ENCODE measurements at regions not wholly inside any gene's neighbourhood (a gene's known extent, or its start where the extent isn't known, plus 50 kb on each side); places are given as distances from the start of the nearest gene placed in this dataset.

DNA sequence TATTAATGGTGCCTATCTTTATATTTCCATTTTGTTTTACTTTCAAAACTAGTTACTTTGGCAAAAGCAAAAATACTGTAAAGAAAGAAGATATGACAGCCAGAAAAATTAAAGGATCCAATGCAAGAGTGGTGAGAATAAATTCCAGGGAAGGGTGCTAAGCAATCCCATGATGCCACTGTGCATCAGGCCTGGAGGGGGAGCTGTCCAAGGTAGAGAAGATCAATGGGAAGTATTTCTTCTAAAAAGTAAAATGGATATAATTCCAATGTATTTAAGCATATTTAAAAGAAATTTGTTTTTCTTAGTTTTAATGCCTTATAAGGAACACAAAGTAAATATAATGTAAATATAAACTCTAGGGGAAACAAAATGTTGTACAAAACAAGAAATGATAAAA lies 1382.2 kb upstream of the B3GALT2 start:
- Histone ChIP-seq H3K27ac (no peak overlapping the region), H3K4me1 (replicated peaks) (no peaks in the 10 kb centered on the region), H3K27me3 (replicated peaks) (no peaks in the 10 kb centered on the region), H3K4me3 (no peak overlapping the region), H3K9me3 (replicated peaks) (0 out of 2 replicates have a peak, but pooled peaks cover 3% of the 10 kb centered on the region), H3K36me3 (no peaks in the 10 kb centered on the region)
- no peak for DNase-seq (ENCODE audit: low read depth in 1 of 2, low spot score in 2 of 2)

- no peaks in the 10 kb centered on the region for H3K9me3 ChIP-seq (replicated peaks)
- no peaks in the 10 kb centered on the region for H3K27me3 ChIP-seq (replicated peaks)
- DNase-seq (ENCODE audit: low read depth in 1 of 2, low spot score in 2 of 2): no peak
- no peaks in the 10 kb centered on the region for H3K4me1 ChIP-seq (replicated peaks)
- H3K4me3 ChIP-seq: no peak overlapping the region
- no peak overlapping the region for H3K27ac ChIP-seq
- no peaks in the 10 kb centered on the region for H3K36me3 ChIP-seq
Measured at GRCh38 chr1:194548071-194548470, 1361.7 kb upstream of the B3GALT2 start.

DNA sequence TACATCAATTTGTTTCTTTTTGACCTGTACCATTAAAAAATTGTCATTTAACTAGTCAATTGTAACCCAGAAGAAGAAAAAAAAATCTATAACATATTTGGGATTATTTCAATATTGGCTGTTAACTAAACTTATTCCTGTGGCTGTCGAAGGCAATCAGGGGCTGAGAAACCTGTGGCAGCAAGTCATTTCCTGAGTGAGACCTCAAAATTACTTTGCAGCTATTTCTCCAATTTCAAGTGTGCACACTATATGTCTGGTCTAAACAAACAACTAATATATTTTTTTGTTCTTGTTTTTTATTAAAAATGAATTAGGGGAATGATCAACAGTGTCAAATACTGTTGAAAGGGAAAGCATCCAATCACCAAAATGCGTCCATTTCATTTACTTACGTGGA lies 1357.6 kb upstream of the B3GALT2 start:
- Histone ChIP-seq H3K27ac (no peak overlapping the region), H3K9me3 (replicated peaks) (no peaks in the 10 kb centered on the region), H3K27me3 (replicated peaks) (no peaks in the 10 kb centered on the region), H3K36me3 (no peaks in the 10 kb centered on the region), H3K4me3 (no peak overlapping the region), H3K4me1 (replicated peaks) (no peaks in the 10 kb centered on the region)
- no peak for DNase-seq (ENCODE audit: low read depth in 1 of 2, low spot score in 2 of 2)

GRCh38 chr1:194538453-194538852 lies 1352.0 kb upstream of the B3GALT2 start:
- Histone ChIP-seq H3K27me3 (replicated peaks) (no peaks in the 10 kb centered on the region), H3K27ac (no peak overlapping the region), H3K9me3 (replicated peaks) (0 out of 2 replicates have a peak, but pooled peaks cover 3% of the 10 kb centered on the region), H3K4me1 (replicated peaks) (no peaks in the 10 kb centered on the region), H3K4me3 (no peak overlapping the region), H3K36me3 (no peaks in the 10 kb centered on the region)
- DNase-seq (ENCODE audit: low read depth in 1 of 2, low spot score in 2 of 2): no peak

- 0 out of 2 replicates have a peak, but pooled peaks cover 3% of the 10 kb centered on the region for H3K9me3 ChIP-seq (replicated peaks)
- no peak overlapping the region for H3K27ac ChIP-seq
- H3K4me3 ChIP-seq: no peak overlapping the region
- H3K27me3 ChIP-seq (replicated peaks): no peaks in the 10 kb centered on the region
- DNase-seq (ENCODE audit: low read depth in 1 of 2, low spot score in 2 of 2): no peak
- H3K4me1 ChIP-seq (replicated peaks): no peaks in the 10 kb centered on the region
- H3K36me3 ChIP-seq: no peaks in the 10 kb centered on the region
Measured at GRCh38 chr1:194537521-194537920, 1351.1 kb upstream of the B3GALT2 start.

- no peak for DNase-seq (ENCODE audit: low read depth in 1 of 2, low spot score in 2 of 2)
- Histone ChIP-seq H3K9me3 (replicated peaks) (0 out of 2 replicates have a peak, but pooled peaks cover 3% of the 10 kb centered on the region), H3K4me3 (no peak overlapping the region), H3K4me1 (replicated peaks) (no peaks in the 10 kb centered on the region), H3K36me3 (no peaks in the 10 kb centered on the region), H3K27ac (no peak overlapping the region), H3K27me3 (replicated peaks) (no peaks in the 10 kb centered on the region)
Measured at GRCh38 chr1:194535369-194535768, 1349.0 kb upstream of the B3GALT2 start.

- Histone ChIP-seq H3K4me3 (no peak overlapping the region), H3K9me3 (replicated peaks) (0 out of 2 replicates have a peak, but pooled peaks cover 3% of the 10 kb centered on the region), H3K36me3 (no peaks in the 10 kb centered on the region), H3K4me1 (replicated peaks) (no peaks in the 10 kb centered on the region), H3K27ac (no peak overlapping the region), H3K27me3 (replicated peaks) (no peaks in the 10 kb centered on the region)
- DNase-seq (ENCODE audit: low read depth in 1 of 2, low spot score in 2 of 2): no peak
Measured at GRCh38 chr1:194534784-194535183, 1348.4 kb upstream of the B3GALT2 start.

DNA sequence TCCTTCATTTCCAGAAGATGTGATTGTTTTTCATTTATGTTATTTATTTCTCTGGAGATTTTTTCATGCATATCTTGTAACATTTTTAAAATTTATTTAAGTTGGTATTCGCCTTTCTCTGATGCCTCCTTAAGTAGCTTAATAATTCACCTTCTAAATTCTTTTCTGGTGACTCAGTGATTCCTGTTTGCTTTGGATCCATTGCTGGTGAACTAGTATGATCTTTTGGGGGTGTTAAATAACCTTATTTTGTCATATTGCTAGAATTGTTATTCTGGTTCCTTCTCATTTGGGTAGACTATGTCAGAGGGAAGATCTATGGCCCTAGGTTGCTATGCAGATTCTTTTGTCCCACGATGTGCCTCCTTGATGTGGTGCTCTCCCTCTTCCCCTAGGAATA lies 1347.2 kb upstream of the B3GALT2 start:
- no peak for DNase-seq (ENCODE audit: low read depth in 1 of 2, low spot score in 2 of 2)
- Histone ChIP-seq H3K36me3 (no peaks in the 10 kb centered on the region), H3K9me3 (replicated peaks) (0 out of 2 replicates have a peak, but pooled peaks cover 3% of the 10 kb centered on the region), H3K27ac (no peak overlapping the region), H3K4me3 (no peak overlapping the region), H3K4me1 (replicated peaks) (no peaks in the 10 kb centered on the region), H3K27me3 (replicated peaks) (no peaks in the 10 kb centered on the region)

DNA sequence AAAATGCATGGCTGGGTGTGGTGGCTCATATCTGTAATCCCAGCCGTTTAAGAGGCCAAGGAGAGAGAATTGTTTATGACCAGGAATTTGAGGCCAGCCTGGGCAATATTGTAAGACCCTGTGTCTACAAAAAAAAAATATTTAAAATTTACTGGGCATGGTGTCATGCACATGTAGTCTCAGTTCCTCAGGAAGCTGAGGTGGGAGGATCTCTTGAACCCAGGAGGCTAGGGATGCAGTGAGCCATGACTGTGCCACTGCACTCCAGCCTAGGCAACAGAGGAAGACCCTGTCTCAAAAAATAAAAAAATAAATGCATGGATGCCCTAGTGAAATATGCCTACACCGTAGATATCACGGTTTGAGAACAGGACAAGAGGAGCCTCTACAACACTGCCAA lies 1331.2 kb upstream of the B3GALT2 start:
- H3K36me3 ChIP-seq: no peaks in the 10 kb centered on the region
- H3K4me1 ChIP-seq (replicated peaks): no peaks in the 10 kb centered on the region
- DNase-seq (ENCODE audit: low read depth in 1 of 2, low spot score in 2 of 2): no peak
- no peak overlapping the region for H3K4me3 ChIP-seq
- no peaks in the 10 kb centered on the region for H3K9me3 ChIP-seq (replicated peaks)
- no peaks in the 10 kb centered on the region for H3K27me3 ChIP-seq (replicated peaks)
- no peak overlapping the region for H3K27ac ChIP-seq

DNA sequence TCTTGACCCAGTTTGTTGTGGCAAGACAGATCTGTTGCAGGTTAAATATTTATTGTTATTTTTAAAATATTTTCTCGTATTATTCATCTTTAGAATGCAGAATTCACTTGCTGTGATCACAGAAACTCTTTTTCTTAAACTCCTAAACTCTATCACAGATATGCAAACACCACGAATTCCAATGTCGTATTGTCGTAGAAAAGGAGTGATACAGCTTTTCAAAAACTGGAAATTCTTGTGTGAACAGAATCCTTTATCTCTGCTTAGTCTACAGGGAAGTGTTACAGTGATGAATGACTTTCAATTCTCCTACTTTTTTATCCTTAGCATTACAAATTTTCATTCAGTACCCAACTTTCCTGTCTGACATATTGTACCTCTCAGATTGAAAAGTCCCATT lies 1329.5 kb upstream of the B3GALT2 start:
- no peaks in the 10 kb centered on the region for H3K4me1 ChIP-seq (replicated peaks)
- no peaks in the 10 kb centered on the region for H3K36me3 ChIP-seq
- no peaks in the 10 kb centered on the region for H3K27me3 ChIP-seq (replicated peaks)
- no peak overlapping the region for H3K27ac ChIP-seq
- no peaks in the 10 kb centered on the region for H3K9me3 ChIP-seq (replicated peaks)
- no peak overlapping the region for H3K4me3 ChIP-seq
- DNase-seq (ENCODE audit: low read depth in 1 of 2, low spot score in 2 of 2): no peak

GRCh38 chr1:194512957-194513356 lies 1326.5 kb upstream of the B3GALT2 start:
- no peaks in the 10 kb centered on the region for H3K9me3 ChIP-seq (replicated peaks)
- H3K36me3 ChIP-seq: no peaks in the 10 kb centered on the region
- no peak overlapping the region for H3K4me3 ChIP-seq
- DNase-seq (ENCODE audit: low read depth in 1 of 2, low spot score in 2 of 2): no peak
- H3K4me1 ChIP-seq (replicated peaks): no peaks in the 10 kb centered on the region
- no peak overlapping the region for H3K27ac ChIP-seq
- no peaks in the 10 kb centered on the region for H3K27me3 ChIP-seq (replicated peaks)

DNA sequence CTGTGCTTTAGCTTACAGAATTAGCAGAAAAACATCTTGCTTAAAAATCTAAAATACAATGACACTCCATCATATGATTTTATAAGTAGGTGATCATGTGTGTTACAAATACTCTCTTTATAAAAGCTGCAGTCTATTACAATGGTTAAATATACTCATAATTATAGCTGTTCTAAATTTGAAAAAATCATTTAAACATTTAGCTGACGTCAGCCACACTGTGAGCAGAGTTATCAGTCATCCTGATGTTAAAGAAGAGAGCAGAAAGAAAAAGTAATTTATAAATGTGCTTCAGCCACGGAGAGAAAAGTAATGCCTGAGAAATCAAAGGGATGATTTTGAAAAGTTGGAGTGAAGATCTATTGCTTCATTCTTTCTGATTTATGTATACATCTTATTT lies 1325.9 kb upstream of the B3GALT2 start:
- no peak overlapping the region for H3K27ac ChIP-seq
- H3K4me3 ChIP-seq: no peak overlapping the region
- H3K9me3 ChIP-seq (replicated peaks): no peaks in the 10 kb centered on the region
- no peaks in the 10 kb centered on the region for H3K36me3 ChIP-seq
- DNase-seq (ENCODE audit: low read depth in 1 of 2, low spot score in 2 of 2): no peak
- H3K4me1 ChIP-seq (replicated peaks): no peaks in the 10 kb centered on the region
- no peaks in the 10 kb centered on the region for H3K27me3 ChIP-seq (replicated peaks)

DNA sequence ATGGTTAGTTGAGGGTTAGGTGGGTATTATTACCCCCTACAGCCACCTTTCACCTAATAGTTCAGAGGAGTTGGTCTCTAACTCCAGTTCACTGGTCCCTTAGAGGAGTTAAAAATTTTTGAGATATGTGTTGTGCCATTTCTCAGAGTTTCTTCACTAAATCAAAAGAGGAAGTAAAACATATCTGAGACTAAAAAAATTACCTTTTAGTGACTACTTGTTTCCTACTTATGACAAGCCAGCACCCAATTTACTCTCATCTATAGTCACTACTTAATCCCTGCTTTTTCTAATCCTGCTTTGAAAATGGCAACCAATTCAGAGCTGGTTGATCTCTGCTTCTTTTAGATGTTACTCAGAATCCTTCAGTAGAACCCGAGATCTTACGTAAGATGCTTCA lies 1316.8 kb upstream of the B3GALT2 start:
- no peak for DNase-seq (ENCODE audit: low read depth in 1 of 2, low spot score in 2 of 2)
- Histone ChIP-seq H3K4me3 (no peak overlapping the region), H3K4me1 (replicated peaks) (no peaks in the 10 kb centered on the region), H3K9me3 (replicated peaks) (peaks cover 2% of the 10 kb centered on the region; the same call in 1 of the 2 replicates), H3K27me3 (replicated peaks) (no peaks in the 10 kb centered on the region), H3K36me3 (no peaks in the 10 kb centered on the region), H3K27ac (no peak overlapping the region)

DNA sequence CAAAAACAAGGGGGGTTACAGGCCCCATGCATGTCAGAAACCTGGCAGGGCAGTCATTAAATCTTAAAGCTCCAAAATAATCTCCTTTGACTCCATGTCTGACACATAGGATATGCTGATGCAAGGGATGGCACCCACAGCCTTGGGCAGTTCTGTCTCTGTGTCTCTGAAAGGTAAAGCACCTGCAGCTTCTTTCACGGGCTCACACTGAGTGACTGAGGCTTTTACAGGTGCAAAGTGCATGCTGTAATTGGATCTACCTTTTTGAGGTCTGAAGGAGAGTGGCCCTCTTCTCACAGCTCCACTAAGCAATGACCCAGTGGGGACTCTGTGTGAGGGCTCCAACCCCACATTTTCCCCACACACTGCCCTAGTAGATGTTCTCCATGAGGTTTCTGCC lies 1309.0 kb upstream of the B3GALT2 start:
- Histone ChIP-seq H3K9me3 (replicated peaks) (0 out of 2 replicates have a peak, but pooled peaks cover 3% of the 10 kb centered on the region), H3K27ac (no peak overlapping the region), H3K4me1 (replicated peaks) (no peaks in the 10 kb centered on the region), H3K4me3 (no peak overlapping the region), H3K27me3 (replicated peaks) (no peaks in the 10 kb centered on the region), H3K36me3 (no peaks in the 10 kb centered on the region)
- DNase-seq (ENCODE audit: low read depth in 1 of 2, low spot score in 2 of 2): no peak

DNA sequence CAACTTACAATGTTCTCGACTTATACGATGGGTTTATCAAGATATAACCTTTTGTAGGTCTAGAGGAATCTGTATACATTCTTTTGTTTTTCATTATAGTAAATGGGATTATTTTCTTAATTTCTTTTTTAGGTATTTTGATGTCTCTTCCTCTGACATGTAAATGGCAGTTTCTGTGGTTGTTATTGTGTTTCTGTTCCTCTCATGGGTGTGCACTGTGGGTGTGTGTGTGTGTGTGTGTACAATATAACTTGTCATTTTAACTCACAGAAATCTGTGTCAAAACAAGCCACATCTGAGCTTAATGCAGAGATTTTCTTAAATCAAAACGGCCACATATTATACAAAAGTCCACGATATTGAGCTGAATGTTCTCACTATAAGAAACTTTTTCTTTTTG lies 1300.8 kb upstream of the B3GALT2 start:
- no peaks in the 10 kb centered on the region for H3K36me3 ChIP-seq
- no peaks in the 10 kb centered on the region for H3K9me3 ChIP-seq (replicated peaks)
- H3K4me3 ChIP-seq: no peak overlapping the region
- DNase-seq (ENCODE audit: low read depth in 1 of 2, low spot score in 2 of 2): no peak
- no peaks in the 10 kb centered on the region for H3K4me1 ChIP-seq (replicated peaks)
- H3K27ac ChIP-seq: no peak overlapping the region
- H3K27me3 ChIP-seq (replicated peaks): no peaks in the 10 kb centered on the region

Measured in SJSA1 (cell line).